Astrocyte of the spinal cord (primary cell): ENCODE measurements at regions not wholly inside any gene's neighbourhood (a gene's known extent, or its start where the extent isn't known, plus 50 kb on each side); places are given as distances from the start of the nearest gene placed in this dataset.

Experiments
- DNase-seq: peaks from one replicate; pipeline ENCODE4 v3.0.0; 2011; ENCODE audit warnings: low read depth, low spot score
- H3K4me3 ChIP-seq: 2 replicates; pipeline ENCODE4 v1.5.1; 2011; ENCODE audit warnings: low read depth, mild to moderate bottlenecking, low read length, moderate library complexity
- CTCF ChIP-seq: IDR thresholded peaks from 2 replicates; pipeline ENCODE4 v1.5.1; 2012; ENCODE audit warnings: low read depth, mild to moderate bottlenecking, low read length, inconsistent platforms
- in situ Hi-C: cut with HindIII; loops from 2 replicates; pipeline ENCODE4 v1.10.0; 2017; ENCODE audit warnings: low sequenced_read_pairs

DNA sequence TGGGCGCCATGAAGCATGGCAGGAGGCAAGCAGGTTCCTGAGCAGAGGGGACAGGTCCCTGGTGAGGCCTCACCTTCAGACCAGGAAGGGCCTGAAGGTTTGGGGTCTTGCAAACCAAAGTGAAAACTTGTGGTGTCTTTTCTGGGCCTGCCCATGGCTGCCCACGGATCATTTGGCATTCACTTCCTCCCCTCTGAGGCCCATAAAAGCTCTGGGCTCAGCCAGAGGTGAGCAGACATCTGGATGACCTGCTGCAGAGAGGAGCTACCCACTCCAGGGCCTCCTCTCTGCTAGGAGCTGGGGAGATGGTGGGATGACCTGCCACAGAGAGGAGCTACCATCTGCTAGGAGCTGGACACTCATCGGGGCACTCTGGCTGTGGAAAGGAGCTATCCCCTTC lies 112.9 kb upstream of the TMEM18 start:
- in situ Hi-C loops, result no loop called here
- TF ChIP-seq CTCF, result no peak
- no peak overlapping the region for H3K4me3 ChIP-seq
- no peak for DNase-seq

GRCh38 chr2:789529-789928 lies 112.3 kb upstream of the TMEM18 start:
- in situ Hi-C loops, result no loop called here
- DNase-seq, result no peak
- H3K4me3 ChIP-seq, result no peak overlapping the region
- no peak for TF ChIP-seq CTCF

DNA sequence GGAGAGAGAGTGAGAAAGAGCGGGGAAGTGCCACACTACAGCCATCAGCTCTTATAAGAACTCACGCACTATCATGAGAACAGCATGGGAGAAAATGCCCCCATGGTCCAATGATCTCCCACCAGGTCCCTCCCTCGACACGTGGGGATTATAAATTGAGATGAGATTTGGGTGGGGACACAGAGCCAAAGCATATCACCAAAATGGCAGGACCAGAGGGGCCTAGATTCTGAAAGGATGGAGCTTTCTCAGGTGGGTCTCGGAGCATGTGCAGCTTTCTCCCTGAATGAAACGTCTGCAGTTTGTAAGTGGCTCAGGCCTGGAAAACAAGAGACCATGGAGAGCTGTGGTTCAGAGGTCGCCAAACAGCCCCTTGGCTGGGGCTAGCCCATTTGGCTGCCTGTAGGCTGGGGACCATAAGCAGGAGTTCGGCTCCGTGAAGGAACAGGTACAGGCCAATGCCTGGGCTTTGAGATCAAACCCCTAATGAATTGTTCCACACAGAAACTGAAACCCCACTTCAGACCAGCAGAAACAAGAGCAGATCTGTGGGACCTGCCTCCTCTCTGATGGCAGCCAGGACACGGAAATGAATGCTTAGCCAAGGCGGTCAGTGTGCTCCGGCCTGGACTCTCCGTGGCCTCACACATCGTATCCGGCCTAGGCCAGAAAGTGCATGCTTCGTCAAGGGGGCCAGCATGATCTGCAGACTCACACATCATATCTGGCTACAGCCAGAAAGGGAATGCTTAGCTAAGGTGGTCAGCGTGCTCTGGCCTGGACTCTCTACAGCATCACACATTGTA lies 111.2 kb upstream of the TMEM18 start:
- in situ Hi-C loops, result no loop called here
- H3K4me3 ChIP-seq, result no peak overlapping the region
- no peak for TF ChIP-seq CTCF
- DNase-seq, result no peak

- no peak for TF ChIP-seq CTCF
- DNase-seq, result no peak
- H3K4me3 ChIP-seq, result no peak overlapping the region
- in situ Hi-C loops, result no loop called here
Observed at GRCh38 chr2:784753-785152, 107.5 kb upstream of the TMEM18 start.

DNA sequence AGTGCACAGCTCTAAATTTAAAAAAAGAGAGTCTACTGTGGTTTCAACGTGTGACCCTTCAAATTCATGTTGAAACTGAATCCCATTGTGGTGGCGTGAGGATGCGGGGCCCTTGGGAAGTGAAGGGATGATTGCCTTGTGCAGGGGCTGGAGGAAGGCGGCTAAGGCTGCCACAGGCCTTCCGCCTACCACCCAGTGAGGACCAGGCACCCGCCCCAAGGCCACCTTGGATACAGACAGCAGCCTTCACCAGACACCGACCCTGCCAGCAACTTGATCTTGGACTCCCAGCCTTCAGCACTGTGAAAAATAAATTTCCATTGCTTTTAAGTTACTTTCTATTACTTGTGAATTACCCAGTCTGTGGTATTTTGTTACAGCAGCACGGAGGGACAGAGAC lies 103.4 kb upstream of the TMEM18 start:
- no peak overlapping the region for H3K4me3 ChIP-seq
- in situ Hi-C loops, result no loop called here
- no peak for TF ChIP-seq CTCF

GRCh38 chr2:780002-780401 lies 102.8 kb upstream of the TMEM18 start:
- in situ Hi-C loops, result no loop called here
- H3K4me3 ChIP-seq, result no peak overlapping the region
- no peak for TF ChIP-seq CTCF
- DNase-seq, result no peak

More for the DNA sequence above, 103.4 kb upstream of the TMEM18 start:
- DNase-seq, result no peak
